ENCODE measurements at regions not wholly inside any gene's neighbourhood (a gene's known extent, or its start where the extent isn't known, plus 50 kb on each side); places are given as distances from the start of the nearest gene placed in this dataset.

- TF ChIP-seq EZH2phosphoT487 (IDR thresholded peaks at IDR 0.05; ENCODE audit: insufficient read depth, low read depth) (no peak), EZH2 (IDR thresholded peaks at IDR 0.05; ENCODE audit: insufficient read depth, poor library complexity, severe bottlenecking) (no peak)
These were observed 712.9 kb upstream of the GOLIM4 start for GRCh38 chr3:168808596-168808995.

Data from GM23248 (cell line).